ENCODE measurements at regions not wholly inside any gene's neighbourhood (a gene's known extent, or its start where the extent isn't known, plus 50 kb on each side); places are given as distances from the start of the nearest gene placed in this dataset.

- Histone ChIP-seq H2BK5ac (ENCODE audit: low read depth, low read length) (no peak overlapping the region), H2AFZ (ENCODE audit: low read length) (no peak overlapping the region), H3K9ac (replicated peaks in 1 of 4; ENCODE audit: extremely low read depth in 1 of 4, low read depth in 3 of 4, low read length in 3 of 4) (no peak overlapping the region), H4K8ac (ENCODE audit: extremely low read depth, insufficient read depth, low read length) (no peak overlapping the region), H3K4me3 (ENCODE audit: extremely low read depth in 1 of 4, insufficient read depth in 2 of 4, low read depth in 3 of 4, low read length in 4 of 4) (no peak overlapping the region), H3K9me3 (ENCODE audit: insufficient read depth in 2 of 2, low read depth in 1 of 2, low read length in 1 of 2) (no peaks in the 10 kb centered on the region), H3K36me3 (ENCODE audit: control insufficient read depth in 2 of 4, insufficient read depth in 4 of 4, low read length in 3 of 4) (no peaks in the 10 kb centered on the region), H2BK12ac (ENCODE audit: low read depth, low read length) (no peak overlapping the region), H4K5ac (ENCODE audit: insufficient read length, low read depth, low read length) (no peak overlapping the region), H3K14ac (ENCODE audit: insufficient read length) (no peak overlapping the region), H3K27ac (ENCODE audit: low read depth, low read length) (no peak overlapping the region), H2AK5ac (ENCODE audit: low read depth, low read length) (no peak overlapping the region; the same call in 1 of the 2 replicates), H3K4ac (replicated peaks; ENCODE audit: insufficient read length, low read depth, low read length) (no peak overlapping the region), H4K20me1 (replicated peaks in 1 of 2; ENCODE audit: control insufficient read depth in 1 of 2, insufficient read depth in 2 of 2, low read length in 2 of 2) (no peaks in the 10 kb centered on the region), H3K18ac (ENCODE audit: extremely low read depth, low read length) (no peak overlapping the region), H4K91ac (replicated peaks; ENCODE audit: insufficient read length, low read length) (no peak overlapping the region), H2BK15ac (ENCODE audit: low read length) (no peak overlapping the region), H3K56ac (replicated peaks; ENCODE audit: insufficient read length, low read depth, low read length) (no peak overlapping the region), H3K79me1 (ENCODE audit: low read depth, low read length) (no peaks in the 10 kb centered on the region), H3K27me3 (replicated peaks in 1 of 4; ENCODE audit: control insufficient read depth in 3 of 4, extremely low read depth in 1 of 4, insufficient read depth in 3 of 4, low read length in 3 of 4) (peaks cover 0 to 3% (median 0%) of the 10 kb centered on the region in 4 experiments; a peak in 3 of 7 replicates), H3K4me1 (replicated peaks in 1 of 4; ENCODE audit: control insufficient read depth in 3 of 4, insufficient read depth in 4 of 4, low read length in 3 of 4) (peaks cover 0 to 15% (median 4%) of the 10 kb centered on the region in 4 experiments; a peak in 3 of 7 replicates), H3K79me2 (ENCODE audit: control insufficient read depth in 1 of 2, insufficient read depth in 2 of 2, low read length in 2 of 2) (no peaks in the 10 kb centered on the region), H3K23me2 (ENCODE audit: low read depth, low read length) (no peaks in the 10 kb centered on the region), H3K23ac (ENCODE audit: insufficient read length) (no peak overlapping the region), H2BK20ac (ENCODE audit: low read length) (no peak overlapping the region), H2BK120ac (replicated peaks; ENCODE audit: low read depth, low read length) (no peak overlapping the region), H3K4me2 (ENCODE audit: insufficient read depth in 1 of 2, low read depth in 2 of 2, low read length in 2 of 2) (no peak overlapping the region)
- FAIRE-seq (no peak), DNase-seq (ENCODE audit: low read depth in 1 of 2, low spot score in 2 of 2) (no peak)
- 91% methylated on average over 18 of the region's 18 CpGs; no CpG with 5 or more reads in 1 of the 2 experiments for WGBS, 2 experiments (ENCODE audit: extremely low coverage in 1 of 2, insufficient coverage in 1 of 2, insufficient read length in 1 of 2, insufficient replicate concordance in 2 of 2, low coverage in 1 of 2, low lambda C conversion rate in 2 of 2, missing lambda C conversion rate in 1 of 2)
- POLR2A ChIA-PET (ENCODE audit: partially characterized antibody) = interaction anchor here (1.4 to 1.5 kb wide), 2 partner anchors 10 to 14 kb away, joined by 3 to 5 read pairs; no protein-coding TSS in a partner anchor
- CTCF ChIA-PET (ENCODE audit: partially characterized antibody) = interaction anchor here (0.9 to 7.6 kb wide), 17 partner anchors 8 to 170 kb away, joined by 3 to 70 read pairs (median 8); no protein-coding TSS in a partner anchor
- TF ChIP-seq CHD1 (IDR thresholded peaks at IDR 0.05; ENCODE audit: low read depth, low read length) (no peak), RNF2 (IDR thresholded peaks at IDR 0.05; ENCODE audit: borderline replicate concordance, low read depth, low read length, missing control alignments, poor library complexity, severe bottlenecking) (no peak), TBP (IDR thresholded peaks at IDR 0.05; ENCODE audit: low read depth, low read length) (no peak), E2F6 (IDR thresholded peaks at IDR 0.05) (no peak), SIRT6 (IDR thresholded peaks at IDR 0.05; ENCODE audit: low read length) (no peak), CTCF (IDR thresholded peaks at IDR 0.05; ENCODE audit: control extremely low read depth in 1 of 3, insufficient read depth in 1 of 3, low read depth in 1 of 3, low read length in 3 of 3) (no peak), SP4 (IDR thresholded peaks at IDR 0.05; ENCODE audit: low read length) (no peak), RXRA (IDR thresholded peaks at IDR 0.05; ENCODE audit: insufficient read depth, low read depth, low read length) (no peak)
Measured at GRCh38 chr1:47558601-47559593, 121.1 kb downstream of the FOXD2 start.

All from H1 (cell line).